K562 (cell line): ENCODE measurements at regions not wholly inside any gene's neighbourhood (a gene's known extent, or its start where the extent isn't known, plus 50 kb on each side); places are given as distances from the start of the nearest gene placed in this dataset.

ENCODE experiments used
- ATAC-seq: fragments of 200-7000 bp; cut with Tn5 transposase; 3 replicates; pipeline ENCODE4 v1.9.1; 2020; ENCODE audit warnings: moderate library complexity
- BruUV-seq: library from RNA; stranded (reverse); fragments of 400-500 nt; replicated peaks from 2 replicates; lab custom pipeline; 2021; lab: Mats Ljungman, UMichigan
- CTCF ChIA-PET: fragments of 300-600 bp; formaldehyde crosslinking; extraction: SDS; loops from one replicate; lab custom pipeline; 2021; ENCODE audit warnings: low intra/inter-chr PET ratio; lab: Yijun Ruan, JAX
- POLR2A ChIA-PET: fragments of 300-600, 350-650 bp; sonication (Branson Sonifier 250); formaldehyde crosslinking; extraction: SDS; loops from one replicate; lab custom pipeline; 2021; ENCODE audit warnings: antibody characterized with exemption, inconsistent platforms; lab: Yijun Ruan, JAX
- DNase-seq, 4 experiments: peaks; one replicate each; pipeline versions ENCODE4 v3.0.0 to v3.0.0-alpha.2; 2011 to 2018; ENCODE audit warnings: low spot score in 3 of 4, mixed read lengths in 3 of 4; ENCODE audit errors: extremely low read depth in 1 of 4
- FAIRE-seq: peaks from 2 replicates; lab custom pipeline; 2011; peaks lifted over from hg19 to GRCh38; lab: Jason Lieb, UNC
- H2AFZ ChIP-seq: 2 replicates; pipeline ENCODE4 v1.6.0; 2011; ENCODE audit warnings: low read depth, low read length, control low read depth, inconsistent platforms
- H3K27ac ChIP-seq: fragments of 200-600 bp; 3 replicates; pipeline ENCODE4 v1.8.0; 2011; ENCODE audit warnings: low read depth, mild to moderate bottlenecking, control low read depth, inconsistent platforms, low read length, moderate library complexity, mixed read lengths; ENCODE audit errors: extremely low read depth
- H3K27me3 ChIP-seq, 2 experiments: fragments of 300-600 bp in 1 of 2; 2 replicates in 1 of 2; 3 replicates in 1 of 2; pipeline versions ENCODE4 v1.6.0 to v1.8.0; 2011; ENCODE audit warnings: inconsistent platforms in 2 of 2, low read length in 2 of 2, mild to moderate bottlenecking in 1 of 2, mixed read lengths in 1 of 2, moderate library complexity in 1 of 2; ENCODE audit not compliant: control insufficient read depth in 2 of 2, insufficient read depth in 2 of 2
- H3K36me3 ChIP-seq: fragments of 300-600 bp; 3 replicates; pipeline ENCODE4 v1.8.0; 2011; ENCODE audit warnings: mild to moderate bottlenecking, low read length, inconsistent platforms; ENCODE audit not compliant: control insufficient read depth, insufficient read depth
- H3K4me1 ChIP-seq, 2 experiments: fragments of 200-600 bp in 1 of 2; replicated peaks in 1 of 2; 2 replicates in 1 of 2; 3 replicates in 1 of 2; pipeline versions ENCODE4 v1.5.1 to v1.8.0; 2011; ENCODE audit warnings: inconsistent platforms in 2 of 2, low read length in 2 of 2, mild to moderate bottlenecking in 1 of 2, mixed read lengths in 1 of 2, moderate library complexity in 1 of 2; ENCODE audit not compliant: control insufficient read depth in 2 of 2, insufficient read depth in 2 of 2
- H3K4me2 ChIP-seq: 2 replicates; pipeline ENCODE4 v1.6.1; 2011; ENCODE audit warnings: low read length, control low read depth, inconsistent platforms, mixed read lengths; ENCODE audit not compliant: insufficient read depth
- H3K4me3 ChIP-seq: fragments of 200-600 bp; sonication (generic), shearing (Covaris generic); 2 replicates; pipeline ENCODE4 v1.5.1; 2016; ENCODE audit warnings: control low read depth, inconsistent platforms
- H3K79me2 ChIP-seq: fragments of 200-600 bp; 3 replicates; pipeline ENCODE4 v1.8.0; 2011; ENCODE audit warnings: low read length, inconsistent platforms; ENCODE audit not compliant: control insufficient read depth, insufficient read depth
- H3K9ac ChIP-seq, 2 experiments: 2 replicates each; pipeline versions ENCODE4 v1.6.0 to v1.6.1; 2011; ENCODE audit warnings: low read depth in 2 of 2, low read length in 2 of 2, control low read depth in 1 of 2, inconsistent platforms in 1 of 2, mild to moderate bottlenecking in 1 of 2, mixed read lengths in 1 of 2; ENCODE audit not compliant: insufficient read depth in 1 of 2
- H3K9me1 ChIP-seq: one replicate; pipeline ENCODE4 v1.6.0; 2011; ENCODE audit warnings: inconsistent platforms, mild to moderate bottlenecking, low read length, moderate library complexity; ENCODE audit not compliant: control insufficient read depth, insufficient read depth
- H3K9me3 ChIP-seq: replicated peaks from 2 replicates; pipeline ENCODE4 v1.5.1; 2011; ENCODE audit warnings: low read depth, low read length, inconsistent platforms; ENCODE audit not compliant: control insufficient read depth, insufficient read depth
- H4K20me1 ChIP-seq: replicated peaks from 2 replicates; pipeline ENCODE4 v1.6.1; 2011; ENCODE audit warnings: low read length, inconsistent platforms, mixed read lengths; ENCODE audit not compliant: control insufficient read depth, insufficient read depth
- ATF7 ChIP-seq: fragments of 450-650 bp; IDR thresholded peaks from 2 replicates; pipeline ENCODE4 v1.7.1; 2014; ENCODE audit warnings: mild to moderate bottlenecking, moderate library complexity
- PURB ChIP-seq: sonication (generic); formaldehyde crosslinking; IDR thresholded peaks from 2 replicates; pipeline ENCODE4 v1.9.0; 2021; ENCODE audit warnings: low read depth, mild to moderate bottlenecking, missing genetic modification reagents
- ZNF347 ChIP-seq: fragments of 450-650 bp; formaldehyde crosslinking; IDR thresholded peaks from 2 replicates; pipeline ENCODE4 v1.4.0; 2020; ENCODE audit warnings: low read depth, mild to moderate bottlenecking, moderate library complexity
- WGBS: fragments of 100-300 bp; shearing (Covaris generic); methylation state at CpG from one replicate; pipeline ENCODE4 v1.1.6; 2016; ENCODE audit warnings: low coverage, mixed read lengths; ENCODE audit not compliant: insufficient coverage; ENCODE audit errors: missing lambda C conversion rate; 5-methylcytosine and 5-hydroxymethylcytosine counted together
- in situ Hi-C: fragments of 300-500 bp; cut with MboI; formaldehyde crosslinking; loops from 4 replicates; pipeline ENCODE4 v1.15.0; 2018; ENCODE audit warnings: inconsistent platforms, mixed read lengths
- intact Hi-C: fragments of 100-400 bp; cut with micrococcal nuclease; formaldehyde crosslinking; loops from 2 replicates; pipeline ENCODE4 v1.14.2; 2022
- TF ChIP-seq, protein P1 (sequence below), 2 experiments: fragments of 450-650 bp; IDR thresholded peaks; 2 replicates each; pipeline ENCODE4 v1.6.1; 2018; ENCODE audit warnings: mild to moderate bottlenecking in 2 of 2, low read depth in 1 of 2; ENCODE audit not compliant: partially characterized antibody in 2 of 2

DNA sequence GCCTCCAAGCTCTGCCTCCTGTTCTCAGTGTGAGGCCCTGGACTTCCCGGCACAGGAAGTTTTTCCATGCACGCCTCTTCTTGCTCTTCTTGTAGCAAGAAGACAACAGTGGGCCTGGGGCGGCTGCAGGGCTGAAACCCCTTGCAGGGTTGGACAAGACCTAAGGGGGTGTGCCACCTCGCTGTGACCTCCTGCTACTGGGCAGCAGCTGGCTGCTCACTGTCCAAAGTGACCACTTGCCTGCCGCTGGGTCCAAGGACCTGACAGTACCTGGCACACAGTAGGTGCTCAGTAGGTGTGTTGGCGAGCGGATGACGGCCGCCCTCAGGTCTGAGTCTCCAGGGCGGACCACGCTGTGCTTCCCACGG, 331.6 kb downstream of the C16orf95 start:
- DNase-seq (no peak), FAIRE-seq (no peak), ATAC-seq (no peak)
- Histone ChIP-seq H3K4me3 (no peak overlapping the region), H3K27me3 (peaks cover 0 to 29% of the 10 kb centered on the region in 2 experiments; a peak in 3 of 5 replicates), H3K9me3 (no peaks in the 10 kb centered on the region), H3K36me3 (no peaks in the 10 kb centered on the region), H3K4me1 (peaks cover 0 to 3% of the 10 kb centered on the region in 2 experiments; a peak in 1 of 5 replicates), H3K9me1 (no peaks in the 10 kb centered on the region), H2AFZ (no peak overlapping the region), H3K4me2 (no peak overlapping the region), H4K20me1 (no peaks in the 10 kb centered on the region), H3K27ac (no peak overlapping the region), H3K9ac (no peak overlapping the region), H3K79me2 (no peaks in the 10 kb centered on the region)
- no peak for TF ChIP-seq ZNF347 (CRISPR knock-in tag)
- TF ChIP-seq ATF7, result no peak
- intact Hi-C loops (no loop called here), in situ Hi-C loops (no loop called here)
- BruUV-seq, result no TSS peak
- ChIA-PET CTCF (no interaction called here), POLR2A (interaction anchor here (0.5 kb wide), 1 partner anchor 350 kb away, joined by 3 read pairs; no protein-coding TSS in a partner anchor)
- WGBS, result 1% methylated on average over 11 of the region's 12 CpGs

DNA sequence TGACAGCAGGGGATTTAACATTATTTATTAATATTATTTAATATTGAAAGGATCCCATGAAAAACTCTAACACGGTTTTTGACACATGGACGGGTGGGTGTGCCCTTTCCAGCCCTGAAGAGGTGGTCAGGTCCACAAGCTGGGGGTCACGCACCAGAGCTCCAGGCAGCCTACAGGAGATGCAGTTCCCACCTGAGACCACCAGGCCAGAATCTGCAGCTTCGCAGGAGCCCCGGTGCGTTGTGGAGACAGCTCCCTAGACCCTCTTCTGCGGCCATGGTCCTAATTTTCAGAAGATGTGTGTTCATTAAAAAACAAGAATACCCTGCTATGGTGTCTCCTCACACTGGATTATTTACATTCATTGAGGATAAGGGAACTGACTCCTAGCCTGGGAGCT, 331.1 kb downstream of the C16orf95 start:
- no peak for ATAC-seq
- Histone ChIP-seq H3K4me1 (peaks cover 0 to 3% of the 10 kb centered on the region in 2 experiments; a peak in 1 of 5 replicates), H3K4me3 (no peak overlapping the region), H3K79me2 (no peaks in the 10 kb centered on the region)
- WGBS, result 2% methylated on average over 7 of the region's 7 CpGs
- TF ChIP-seq PURB (CRISPR knock-in tag), result no peak
- TF ChIP-seq, protein P1, sequence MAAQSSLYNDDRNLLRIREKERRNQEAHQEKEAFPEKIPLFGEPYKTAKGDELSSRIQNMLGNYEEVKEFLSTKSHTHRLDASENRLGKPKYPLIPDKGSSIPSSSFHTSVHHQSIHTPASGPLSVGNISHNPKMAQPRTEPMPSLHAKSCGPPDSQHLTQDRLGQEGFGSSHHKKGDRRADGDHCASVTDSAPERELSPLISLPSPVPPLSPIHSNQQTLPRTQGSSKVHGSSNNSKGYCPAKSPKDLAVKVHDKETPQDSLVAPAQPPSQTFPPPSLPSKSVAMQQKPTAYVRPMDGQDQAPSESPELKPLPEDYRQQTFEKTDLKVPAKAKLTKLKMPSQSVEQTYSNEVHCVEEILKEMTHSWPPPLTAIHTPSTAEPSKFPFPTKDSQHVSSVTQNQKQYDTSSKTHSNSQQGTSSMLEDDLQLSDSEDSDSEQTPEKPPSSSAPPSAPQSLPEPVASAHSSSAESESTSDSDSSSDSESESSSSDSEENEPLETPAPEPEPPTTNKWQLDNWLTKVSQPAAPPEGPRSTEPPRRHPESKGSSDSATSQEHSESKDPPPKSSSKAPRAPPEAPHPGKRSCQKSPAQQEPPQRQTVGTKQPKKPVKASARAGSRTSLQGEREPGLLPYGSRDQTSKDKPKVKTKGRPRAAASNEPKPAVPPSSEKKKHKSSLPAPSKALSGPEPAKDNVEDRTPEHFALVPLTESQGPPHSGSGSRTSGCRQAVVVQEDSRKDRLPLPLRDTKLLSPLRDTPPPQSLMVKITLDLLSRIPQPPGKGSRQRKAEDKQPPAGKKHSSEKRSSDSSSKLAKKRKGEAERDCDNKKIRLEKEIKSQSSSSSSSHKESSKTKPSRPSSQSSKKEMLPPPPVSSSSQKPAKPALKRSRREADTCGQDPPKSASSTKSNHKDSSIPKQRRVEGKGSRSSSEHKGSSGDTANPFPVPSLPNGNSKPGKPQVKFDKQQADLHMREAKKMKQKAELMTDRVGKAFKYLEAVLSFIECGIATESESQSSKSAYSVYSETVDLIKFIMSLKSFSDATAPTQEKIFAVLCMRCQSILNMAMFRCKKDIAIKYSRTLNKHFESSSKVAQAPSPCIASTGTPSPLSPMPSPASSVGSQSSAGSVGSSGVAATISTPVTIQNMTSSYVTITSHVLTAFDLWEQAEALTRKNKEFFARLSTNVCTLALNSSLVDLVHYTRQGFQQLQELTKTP (IDR thresholded peaks at IDR 0.05; ENCODE audit: low read depth in 1 of 2, partially characterized antibody in 2 of 2), result no peak
- TF ChIP-seq, all 486 proteins: peak for 0
- FAIRE-seq, result no peak
- no peak for DNase-seq
- H3K9me3 ChIP-seq, result no peaks in the 10 kb centered on the region
- no TSS peak for BruUV-seq
- POLR2A ChIA-PET, result no interaction called here
- intact Hi-C loops, result no loop called here
- H3K9ac ChIP-seq, result no peak overlapping the region
- H3K27me3 ChIP-seq, result peaks cover 0 to 31% of the 10 kb centered on the region in 2 experiments; a peak in 2 of 5 replicates
- no peaks in the 10 kb centered on the region for H4K20me1 ChIP-seq
- H3K36me3 ChIP-seq, result no peaks in the 10 kb centered on the region
- in situ Hi-C loops, result no loop called here
- no peak overlapping the region for H3K27ac ChIP-seq
- H3K9me1 ChIP-seq, result no peaks in the 10 kb centered on the region
- CTCF ChIA-PET, result no interaction called here
- no peak overlapping the region for H2AFZ ChIP-seq
- H3K4me2 ChIP-seq, result no peak overlapping the region
